Pons (tissue), 1 donor: ENCODE measurements at regions not wholly inside any gene's neighbourhood (a gene's known extent, or its start where the extent isn't known, plus 50 kb on each side); places are given as distances from the start of the nearest gene placed in this dataset.
"Not testable (repeated sequence)": the region's sequence is repeated elsewhere in the genome, so short reads cannot be mapped to it uniquely, and the experiment has no call there.

Source experiments
- DNase-seq: peaks from one replicate; pipeline ENCODE4 v3.0.0-alpha.2; 2016; ENCODE audit warnings: low spot score

DNA sequence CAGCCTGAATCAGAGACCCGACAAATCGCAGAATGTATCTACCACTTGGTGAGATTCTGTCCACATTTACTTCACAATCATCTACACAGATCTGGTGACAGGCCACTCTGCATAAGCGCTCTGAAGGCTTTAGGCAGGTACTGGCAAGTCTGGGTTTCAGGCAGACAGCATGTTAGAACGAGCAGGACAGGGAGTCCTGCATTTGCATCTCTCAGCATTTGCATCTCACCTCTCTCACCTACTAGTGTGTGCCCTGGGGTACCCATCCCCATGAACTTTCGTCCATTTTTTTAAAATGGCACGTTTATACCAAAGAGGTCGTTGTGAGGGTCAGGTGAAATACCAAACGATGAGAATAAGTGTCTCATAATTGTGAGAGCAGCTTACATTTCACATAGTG lies 108.2 kb downstream of the SPATA31A1 start:
- DNase-seq: not testable (repeated sequence)

DNA sequence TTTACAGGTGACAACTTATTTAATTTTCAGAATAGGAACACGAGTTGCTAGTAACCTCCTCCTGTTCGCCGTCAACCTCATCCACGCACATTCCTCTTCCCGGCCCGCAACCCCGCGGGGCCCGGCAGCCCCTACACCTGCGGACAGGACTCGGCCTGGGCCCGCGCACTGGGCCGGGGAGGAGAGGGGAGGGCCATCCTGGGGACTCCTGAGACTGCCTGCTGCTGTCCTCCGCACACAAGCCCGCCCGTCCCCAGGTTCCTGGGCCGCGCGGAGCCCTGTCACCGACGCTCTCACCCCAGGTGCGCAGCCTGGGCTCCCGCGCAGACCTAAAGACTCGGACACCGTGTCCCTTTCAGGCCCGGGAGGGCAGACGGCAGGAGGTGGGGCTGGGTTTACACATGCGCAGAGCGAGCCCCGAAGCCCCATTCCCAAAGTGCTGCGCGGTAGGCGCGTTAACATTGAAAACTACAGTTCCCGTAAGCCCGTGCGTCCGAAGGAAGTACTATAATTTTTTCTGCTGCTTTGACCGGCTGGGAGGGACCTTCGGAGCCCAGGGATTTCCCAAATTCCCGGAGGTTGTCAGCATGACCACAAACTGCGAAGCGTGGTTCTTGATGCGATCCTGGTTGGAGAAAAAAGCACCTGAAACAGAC lies 108.8 kb downstream of the SPATA31A1 start:
- DNase-seq: peak; percentile 84

DNA sequence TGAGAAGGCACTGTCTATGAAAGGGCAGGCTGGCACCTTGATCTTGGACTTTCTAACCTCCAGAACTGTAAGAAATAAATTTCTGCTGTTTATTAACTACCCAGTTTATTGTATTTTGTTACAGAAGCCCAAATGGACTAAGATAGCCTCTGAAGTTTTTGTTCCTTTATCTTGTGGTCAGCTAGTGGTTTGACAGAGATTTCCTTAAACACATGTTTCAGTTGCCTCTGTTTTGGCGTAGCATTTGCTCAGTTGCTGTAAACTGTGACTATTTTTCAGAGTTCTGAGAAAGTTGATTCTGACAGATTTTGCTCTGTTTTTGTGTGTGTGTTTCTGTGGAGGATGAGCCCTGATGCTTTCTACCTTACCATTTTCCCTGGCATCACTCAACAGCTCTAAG lies 119.0 kb downstream of the SPATA31A1 start:
- not testable (repeated sequence) for DNase-seq

DNA sequence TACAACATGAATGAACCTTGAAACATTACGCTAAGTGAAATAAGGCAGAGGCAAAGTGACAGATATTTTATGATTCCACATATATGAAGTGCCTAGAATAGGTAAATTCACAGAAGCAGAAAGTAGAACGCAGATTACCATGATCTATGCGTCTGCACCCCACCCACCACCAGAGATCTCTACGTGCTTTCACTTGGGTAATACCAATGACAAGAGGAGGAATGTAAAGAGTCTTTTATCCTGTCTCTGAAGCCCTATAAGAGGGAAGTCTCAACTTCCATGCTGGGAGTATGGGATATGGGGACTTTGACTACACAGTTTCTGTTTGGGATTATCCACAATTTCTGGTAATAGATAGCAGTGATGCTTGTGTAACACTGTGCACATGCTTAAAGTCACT lies 127.6 kb downstream of the SPATA31A1 start:
- DNase-seq: not testable (repeated sequence)

DNA sequence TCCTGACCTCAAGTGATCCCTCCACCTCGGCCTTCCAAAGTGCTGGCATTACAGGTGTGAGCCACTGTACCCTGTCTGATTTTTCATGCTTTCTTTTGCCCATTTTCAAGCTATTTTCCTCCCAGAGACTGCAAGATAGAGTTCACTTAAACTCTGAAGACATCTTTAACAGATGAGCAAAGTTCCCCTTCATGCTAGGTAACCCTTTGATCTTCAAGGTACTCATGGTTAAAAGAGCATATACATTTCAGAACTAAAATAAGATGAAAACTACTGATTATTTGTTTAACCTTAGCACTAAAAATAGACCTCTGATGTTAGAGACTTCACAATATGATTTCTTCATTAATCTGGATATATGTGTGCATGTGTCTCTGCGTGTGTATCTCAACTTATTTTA lies 128.4 kb downstream of the SPATA31A1 start:
- not testable (repeated sequence) for DNase-seq

DNA sequence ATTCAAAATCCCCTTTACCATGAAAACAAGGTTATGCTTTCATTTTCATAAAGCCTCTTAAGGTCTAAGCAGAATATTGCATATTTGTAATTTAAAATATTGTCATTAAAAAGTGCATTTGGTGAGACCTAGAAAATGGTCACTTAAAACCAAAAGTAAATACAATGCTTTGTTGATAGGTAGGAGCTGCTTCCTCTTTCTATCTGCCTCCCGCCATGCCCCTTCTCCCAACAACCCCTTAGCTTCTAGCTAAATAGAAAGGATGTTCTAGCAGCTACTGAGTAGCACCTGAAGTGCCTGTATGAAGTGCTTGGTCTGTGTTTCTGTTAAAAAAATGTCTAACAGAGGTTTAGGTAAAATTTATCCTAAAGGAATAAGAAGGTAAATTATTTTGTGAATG lies 128.8 kb downstream of the SPATA31A1 start:
- DNase-seq: not testable (repeated sequence)

DNA sequence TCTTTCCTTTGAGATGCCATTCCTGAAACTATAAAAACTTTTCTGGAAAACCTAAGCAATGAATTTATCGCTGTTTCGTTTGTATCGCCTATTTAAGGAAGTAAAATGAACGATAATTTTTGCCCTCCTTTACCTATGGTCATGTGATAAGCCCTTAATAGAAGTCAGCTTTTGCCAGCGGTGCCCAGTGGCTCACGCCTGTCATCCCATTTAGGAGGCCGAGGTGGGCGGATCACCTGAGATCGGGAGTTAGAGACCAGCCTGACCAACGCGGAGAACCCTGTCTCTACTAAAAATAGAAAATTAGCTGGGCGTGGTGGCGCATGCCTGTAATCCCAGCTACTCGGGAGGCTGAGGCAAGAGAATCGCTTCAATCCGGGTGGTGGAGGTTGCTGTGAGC lies 132.0 kb downstream of the SPATA31A1 start:
- DNase-seq: not testable (repeated sequence)

DNA sequence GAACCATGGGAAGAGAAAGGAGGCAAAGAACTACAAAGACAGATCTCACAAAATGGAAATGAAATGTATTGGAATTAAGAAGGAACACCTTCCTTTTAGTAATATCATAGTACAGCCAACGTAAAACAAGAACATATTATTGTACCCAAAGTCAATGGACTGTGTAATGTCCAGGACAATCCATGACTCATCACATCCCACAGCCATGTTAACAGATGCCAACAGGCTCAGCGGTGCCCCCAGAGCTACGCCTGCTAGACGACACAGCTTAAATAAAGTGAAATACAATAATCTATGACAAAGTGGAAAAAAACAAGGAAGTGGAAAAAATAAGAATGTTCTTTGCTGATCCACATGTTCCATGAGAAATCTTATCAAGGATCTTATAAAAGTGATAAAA lies 140.8 kb downstream of the SPATA31A1 start:
- DNase-seq: not testable (repeated sequence)

DNA sequence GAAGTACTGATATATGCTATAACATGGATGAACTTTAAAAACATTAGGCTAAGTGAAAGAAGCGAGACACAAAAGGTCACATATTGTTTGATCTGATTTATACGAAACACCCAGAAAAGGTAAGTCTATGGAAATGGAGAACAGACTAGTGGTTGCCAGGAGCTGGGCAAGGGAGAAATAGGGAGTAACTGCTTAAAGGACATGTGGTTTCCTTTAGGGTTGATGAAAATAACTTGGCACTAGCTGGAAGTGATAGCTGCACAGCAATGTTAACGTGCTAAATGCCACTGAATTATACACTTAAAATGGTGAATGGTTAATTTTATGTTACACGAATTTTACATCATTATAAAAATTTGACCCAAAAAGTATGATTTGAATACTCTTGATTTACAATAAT lies 147.7 kb downstream of the SPATA31A1 start:
- DNase-seq: not testable (repeated sequence)

DNA sequence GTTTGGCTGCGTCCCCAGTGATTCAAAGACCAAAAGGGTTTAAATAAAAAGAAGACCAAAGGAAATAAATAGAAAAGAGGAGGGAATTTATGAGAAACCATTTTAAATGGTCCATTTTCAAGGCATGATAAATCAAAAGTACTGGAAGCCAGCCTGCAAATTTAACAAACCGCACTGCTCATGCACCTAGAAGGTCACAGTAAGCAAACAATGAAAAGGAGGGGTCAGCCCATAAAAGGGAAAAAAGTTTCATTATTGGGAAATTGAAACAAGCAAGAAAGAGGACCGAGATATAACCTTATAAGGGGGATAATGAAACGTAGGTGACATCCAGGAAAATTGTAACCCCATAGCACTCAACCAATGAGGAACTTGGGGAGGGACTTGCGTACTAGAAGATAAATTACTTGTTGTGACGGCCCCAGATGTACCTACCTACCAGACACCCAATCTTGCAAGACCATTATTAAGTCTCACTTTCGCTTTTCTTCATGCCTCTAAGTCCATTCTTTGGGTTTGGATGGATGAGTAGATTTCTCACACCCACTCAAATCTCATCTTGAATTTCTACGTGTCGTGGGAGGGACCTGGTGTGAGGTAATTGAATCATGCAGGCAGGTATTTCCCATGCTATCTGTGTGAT lies 172.0 kb downstream of the SPATA31A1 start:
- DNase-seq: not testable (repeated sequence)

DNA sequence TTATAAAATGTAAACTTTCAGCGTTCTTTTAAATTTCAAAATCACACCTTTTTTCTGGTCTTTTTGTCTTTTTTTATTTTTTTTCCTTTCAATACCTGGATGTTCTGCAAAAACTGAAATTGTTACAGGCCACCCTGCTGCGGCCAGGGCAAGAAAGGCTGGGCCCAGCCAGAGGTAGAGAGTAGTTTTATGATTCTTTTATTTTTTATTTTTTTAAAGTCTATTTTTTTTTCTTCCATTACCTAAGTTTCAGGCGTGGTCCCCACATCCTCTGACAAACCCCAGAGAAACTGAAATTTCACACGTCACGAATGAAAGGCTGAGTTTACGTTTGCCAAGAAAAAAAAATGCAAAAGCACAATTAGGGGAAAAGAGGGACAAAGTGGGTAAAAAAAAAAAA lies 177.1 kb downstream of the SPATA31A1 start:
- not testable (repeated sequence) for DNase-seq

DNA sequence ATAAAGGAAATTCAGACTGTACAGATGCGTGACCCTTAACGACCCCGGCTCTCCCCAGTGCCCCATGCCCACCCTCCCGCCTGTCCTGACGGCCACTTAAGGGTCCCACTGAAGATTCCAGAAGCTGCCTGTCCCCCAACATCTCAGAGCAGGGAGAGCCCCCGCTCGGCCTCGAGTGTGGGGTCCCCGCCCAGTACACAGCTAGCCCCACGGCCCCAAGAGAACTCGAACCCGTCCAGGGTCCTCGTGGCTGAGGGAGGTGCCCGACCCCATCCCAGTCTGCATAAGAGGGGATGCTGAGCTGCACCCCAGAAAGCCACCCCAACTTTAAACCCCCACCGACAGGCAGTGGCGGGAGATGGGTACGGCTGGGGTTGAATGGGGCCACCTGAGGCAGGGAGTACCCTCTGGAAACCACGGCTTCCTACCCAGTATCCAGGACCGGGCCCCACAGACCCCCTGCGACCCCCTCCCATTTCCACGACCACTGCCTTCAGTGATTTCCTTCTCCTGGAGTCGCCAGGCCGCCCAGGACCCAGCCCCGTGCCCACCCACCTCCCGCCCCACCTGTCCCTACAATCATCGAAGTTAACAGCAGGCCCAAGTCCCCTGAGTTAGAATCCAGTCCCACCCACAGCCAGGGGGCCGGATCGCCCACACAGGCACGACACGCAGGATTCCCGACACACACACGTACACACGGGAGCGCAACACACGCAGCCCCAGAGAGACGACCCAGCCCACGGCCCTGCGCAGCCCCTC lies 177.7 kb downstream of the SPATA31A1 start:
- DNase-seq: not testable (repeated sequence)

DNA sequence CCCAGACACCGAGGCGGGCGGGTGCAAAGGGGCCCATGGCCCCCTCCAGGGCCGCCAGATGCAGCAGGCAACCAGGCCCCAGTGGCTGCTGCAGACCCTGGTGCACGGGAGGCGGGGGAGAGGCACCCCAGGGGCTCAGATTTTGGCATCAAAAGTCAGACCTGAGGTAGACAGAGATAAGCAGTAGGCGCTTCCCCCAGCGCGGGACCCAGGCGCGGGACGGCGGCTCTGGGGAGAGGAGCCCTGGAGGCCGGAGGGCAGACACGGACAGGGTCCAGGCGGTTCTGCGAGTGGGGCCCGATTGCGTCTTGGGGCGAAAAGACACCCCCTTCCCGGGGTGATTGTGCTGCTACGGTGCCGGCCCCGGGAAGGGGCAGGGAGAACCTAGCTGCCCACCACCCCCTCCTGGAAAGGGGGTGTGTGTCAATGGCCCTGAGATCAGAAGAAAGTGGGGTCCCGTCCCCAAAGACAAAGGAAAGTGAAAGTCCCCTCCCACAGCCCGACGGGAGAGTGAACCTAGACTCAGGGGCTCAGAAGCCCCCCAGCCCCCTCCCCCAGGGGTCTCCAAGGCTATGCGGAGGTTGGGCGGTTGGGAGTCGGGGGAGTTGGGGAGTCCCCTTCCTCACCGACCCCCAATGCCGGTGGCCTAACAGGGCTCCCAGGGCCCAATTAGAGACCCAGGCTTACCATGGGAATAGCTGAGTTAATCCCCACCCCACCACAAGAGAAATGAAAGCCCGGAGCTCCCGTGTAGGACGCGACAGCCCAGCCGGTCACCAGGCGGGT lies 178.5 kb downstream of the SPATA31A1 start:
- DNase-seq: not testable (repeated sequence)

DNA sequence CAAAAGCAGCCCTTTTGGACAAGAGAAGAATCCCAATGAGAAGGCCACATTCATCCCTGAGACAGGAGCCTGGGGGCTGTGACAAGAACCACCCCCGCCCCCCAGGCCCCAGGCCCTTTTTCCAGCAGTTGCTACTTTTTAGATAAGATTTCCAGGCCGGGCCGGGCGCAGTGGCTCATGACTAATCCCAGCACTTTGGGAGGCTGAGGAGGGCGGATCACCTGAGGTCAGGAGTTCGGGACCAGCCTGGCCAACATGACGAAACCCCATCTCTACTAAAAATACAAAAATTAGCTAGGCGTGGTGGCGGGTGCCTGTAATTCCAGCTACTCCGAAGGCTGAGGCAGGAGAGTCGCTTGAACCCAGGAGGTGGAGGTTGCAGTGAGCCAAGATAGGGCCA lies 179.4 kb downstream of the SPATA31A1 start:
- not testable (repeated sequence) for DNase-seq

DNA sequence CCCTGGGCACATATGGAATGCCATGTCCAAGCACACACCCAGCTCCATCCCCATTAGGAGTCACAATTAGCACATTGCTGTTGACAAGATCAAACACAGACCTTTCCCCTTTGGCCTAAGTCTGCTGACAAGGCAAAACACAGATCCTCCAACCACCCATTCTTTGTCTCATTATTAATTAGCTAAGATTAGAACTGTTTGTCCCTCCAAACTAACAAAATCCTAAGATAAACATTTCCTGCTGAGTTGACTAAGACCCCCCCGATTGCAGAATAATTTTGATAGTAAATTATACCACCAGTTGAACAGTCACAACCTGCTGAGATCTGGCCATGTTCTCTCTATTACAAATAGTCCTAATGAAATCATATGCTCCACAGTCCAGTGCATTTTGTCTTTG lies 186.7 kb downstream of the SPATA31A1 start:
- DNase-seq: not testable (repeated sequence)

DNA sequence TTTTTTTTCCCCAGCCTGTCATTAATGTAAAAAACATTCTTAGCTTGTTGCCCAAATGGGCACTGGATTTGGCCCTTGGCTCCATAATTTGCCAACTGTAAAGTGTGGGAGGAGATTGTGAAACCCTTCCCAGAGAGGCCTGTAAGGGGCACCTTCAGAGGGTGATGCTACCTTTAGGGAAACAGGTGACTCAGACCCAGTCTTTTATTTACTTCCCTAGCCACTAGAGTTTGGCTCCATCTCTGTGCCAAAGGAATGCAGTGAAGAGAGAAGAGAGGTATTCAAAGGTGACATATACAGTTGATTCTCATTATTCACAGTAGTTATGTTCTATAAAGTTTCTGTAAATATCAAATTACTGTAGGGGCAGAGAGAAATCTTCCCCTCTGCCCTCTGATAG lies 189.6 kb downstream of the SPATA31A1 start:
- DNase-seq: not testable (repeated sequence)

DNA sequence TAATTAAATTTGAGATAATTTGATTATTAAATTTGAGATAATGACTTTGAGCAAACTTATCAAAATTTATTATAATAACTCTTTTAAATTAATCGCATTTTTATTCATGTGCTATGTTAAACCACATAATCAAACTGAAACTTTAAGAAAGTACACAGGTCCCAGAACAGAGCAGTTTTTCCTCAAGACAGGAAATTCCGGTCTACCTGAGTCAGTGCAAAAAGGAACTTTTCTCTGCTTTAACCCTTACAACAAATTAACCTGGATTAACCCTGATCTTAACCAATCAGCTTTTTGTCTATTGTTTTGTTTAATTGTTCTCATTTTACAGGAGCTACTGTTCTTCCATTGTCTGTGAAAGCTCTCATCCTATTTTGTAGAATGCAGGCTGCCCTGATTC lies 195.1 kb downstream of the SPATA31A1 start:
- not testable (repeated sequence) for DNase-seq

DNA sequence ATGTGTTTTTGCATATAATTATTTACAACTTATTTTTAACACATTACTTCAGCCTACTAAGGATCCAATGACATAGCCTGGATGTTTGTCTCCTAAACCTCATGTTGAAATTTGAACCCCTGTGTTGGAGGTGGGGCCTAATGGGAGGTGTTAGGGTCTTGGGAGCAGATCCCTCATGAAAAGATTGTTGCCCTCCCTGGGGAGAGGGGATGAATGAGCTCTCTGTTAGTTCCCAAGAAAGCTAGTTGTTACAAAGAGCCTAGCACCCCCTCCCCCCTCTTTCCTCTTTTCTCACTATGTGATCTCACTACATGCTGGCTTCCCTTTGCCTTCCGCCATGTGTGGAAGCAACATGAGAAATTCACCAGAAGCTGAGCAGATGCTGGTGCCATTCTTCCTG lies 196.1 kb downstream of the SPATA31A1 start:
- not testable (repeated sequence) for DNase-seq

DNA sequence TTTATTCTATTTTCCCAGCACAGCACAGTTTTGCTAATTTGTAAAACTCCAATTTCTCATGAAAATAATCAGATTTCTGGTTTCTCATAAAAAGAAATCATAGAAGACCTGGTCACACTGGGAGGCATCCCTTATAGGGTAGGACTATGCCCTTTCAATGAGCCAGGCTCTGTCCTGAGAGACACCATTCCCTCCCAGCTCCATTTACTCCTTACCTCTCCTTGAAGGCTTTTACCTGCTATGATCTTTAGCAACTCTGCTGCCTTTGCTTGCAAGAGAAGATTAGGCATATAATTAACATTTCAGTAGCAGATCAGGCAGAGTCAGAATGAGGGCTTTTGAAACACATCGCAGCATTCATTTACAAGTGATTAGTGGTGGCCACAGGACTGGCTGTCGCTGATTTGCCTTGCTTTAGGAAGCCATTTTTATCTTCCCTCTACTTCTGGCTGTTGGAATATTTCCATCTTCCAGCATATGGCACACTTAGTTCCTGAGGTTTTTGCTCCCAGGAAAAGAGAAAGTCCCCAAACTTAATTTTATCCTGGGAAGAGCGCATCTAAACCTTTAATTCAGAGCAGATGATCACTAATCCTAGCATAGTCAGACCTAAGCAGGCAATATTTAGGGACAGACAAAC lies 196.9 kb downstream of the SPATA31A1 start:
- not testable (repeated sequence) for DNase-seq

DNA sequence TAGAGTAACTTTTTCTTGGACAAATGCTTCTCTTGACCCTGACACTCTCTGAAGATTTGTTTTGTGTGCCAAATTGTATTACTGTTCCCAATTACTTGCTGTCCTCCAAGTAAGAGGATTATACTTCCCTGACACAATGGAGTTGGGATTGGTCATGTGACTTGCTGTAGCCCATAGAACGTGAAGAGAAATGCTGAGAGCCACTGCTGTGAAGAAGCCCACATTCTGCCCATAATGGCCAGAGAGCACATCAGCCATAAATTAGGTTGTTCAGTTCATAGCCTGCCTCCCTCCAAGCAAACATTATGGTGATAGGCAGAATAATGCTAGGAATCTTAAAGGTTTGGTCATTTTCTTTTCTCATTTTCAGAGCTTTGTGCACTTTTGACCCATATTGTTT lies 198.9 kb downstream of the SPATA31A1 start:
- DNase-seq: not testable (repeated sequence)

DNA sequence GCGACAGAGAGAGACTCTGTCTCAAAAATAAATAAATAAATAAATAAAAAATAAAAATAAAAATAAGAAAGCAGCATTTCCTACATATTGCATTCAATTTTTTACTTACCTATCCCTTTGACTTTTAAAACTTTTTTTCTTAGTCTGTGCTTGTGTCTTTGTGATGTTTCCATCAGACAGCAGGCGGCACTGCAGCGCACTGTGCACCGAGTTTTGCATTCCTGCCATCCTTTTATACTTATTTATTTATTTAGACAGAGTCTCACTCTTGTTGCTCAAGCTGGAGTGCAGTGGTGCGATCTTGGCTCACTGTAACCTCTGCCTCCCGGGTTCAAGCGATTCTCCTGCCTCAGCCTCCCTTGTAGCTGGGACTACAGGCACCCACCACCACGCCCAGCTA lies 203.9 kb downstream of the SPATA31A1 start:
- not testable (repeated sequence) for DNase-seq

DNA sequence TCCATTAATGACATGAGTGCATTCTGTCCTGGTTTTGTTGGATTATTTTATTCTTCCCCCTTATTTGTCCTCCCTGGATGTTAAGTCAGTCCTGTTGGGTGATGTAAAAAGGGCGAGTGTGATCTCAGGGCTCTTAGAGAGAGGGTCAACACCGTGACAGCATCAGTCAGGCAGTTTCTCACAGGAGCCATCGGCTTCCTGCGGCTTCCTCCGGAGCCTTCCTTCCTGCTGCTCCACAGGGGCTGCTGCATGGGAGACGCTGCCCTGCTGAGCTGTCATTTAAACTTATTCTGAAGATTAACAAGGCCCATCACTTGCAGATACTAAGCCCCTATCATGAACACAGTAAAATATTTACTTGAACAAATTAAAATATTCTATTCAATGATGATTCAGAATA lies 211.3 kb downstream of the SPATA31A1 start:
- not testable (repeated sequence) for DNase-seq
